GM21786 (cell line): ENCODE measurements at regions not wholly inside any gene's neighbourhood (a gene's known extent, or its start where the extent isn't known, plus 50 kb on each side); places are given as distances from the start of the nearest gene placed in this dataset.
"Not testable (repeated sequence)": the region's sequence is repeated elsewhere in the genome, so short reads cannot be mapped to it uniquely, and the experiment has no call there.

Source experiments
- ATAC-seq: cut with Tn5 transposase; IDR thresholded peaks from one replicate; pipeline ENCODE4 v1.9.1; 2021; ENCODE audit not compliant: unreplicated experiment

DNA sequence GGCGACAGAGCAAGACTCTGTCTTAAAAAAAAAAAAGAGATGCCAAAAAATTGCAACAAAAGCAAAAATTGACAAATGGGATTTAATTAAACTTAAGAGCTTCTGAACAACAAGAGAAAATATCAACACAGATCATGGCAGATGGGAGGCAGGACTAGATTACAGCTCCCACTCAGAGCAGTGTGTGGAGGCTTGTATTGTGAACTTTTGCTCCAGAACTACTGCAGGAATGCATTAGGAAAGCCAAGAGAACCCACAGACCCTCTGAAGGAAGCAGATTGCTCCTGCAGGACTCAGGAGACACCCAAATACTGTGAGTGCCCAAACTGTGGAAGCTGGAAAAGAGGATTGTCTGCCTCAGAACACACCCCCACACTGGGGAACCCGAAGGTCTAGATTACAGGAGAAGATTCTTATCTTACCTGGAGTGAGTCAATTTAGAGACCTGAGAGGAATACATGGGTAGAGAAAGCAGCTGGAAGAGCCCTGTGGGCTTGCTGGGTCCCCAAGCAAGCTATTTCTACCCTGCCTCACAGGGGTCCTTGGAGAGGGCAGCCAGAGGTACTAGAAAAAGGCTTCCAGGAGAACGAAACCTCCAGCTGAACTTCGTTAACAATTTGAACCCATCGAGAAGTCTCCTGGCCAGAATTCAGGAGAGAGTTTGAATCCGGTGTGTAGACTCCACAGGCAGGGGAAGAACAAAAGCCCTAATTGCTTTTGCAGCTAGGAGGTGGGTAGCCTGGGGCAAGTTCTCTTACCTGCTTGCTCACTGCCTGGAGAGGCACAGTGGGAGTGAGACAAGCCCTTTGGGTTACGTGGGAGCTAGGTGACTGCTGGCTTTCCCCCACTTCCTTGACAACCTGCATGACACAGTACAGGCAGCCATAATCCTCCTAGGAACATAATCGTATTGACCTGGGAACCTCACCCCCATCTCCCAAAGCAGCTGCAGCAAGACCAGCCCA lies 593.4 kb upstream of the RGMB start:
- ATAC-seq, result no peak

DNA sequence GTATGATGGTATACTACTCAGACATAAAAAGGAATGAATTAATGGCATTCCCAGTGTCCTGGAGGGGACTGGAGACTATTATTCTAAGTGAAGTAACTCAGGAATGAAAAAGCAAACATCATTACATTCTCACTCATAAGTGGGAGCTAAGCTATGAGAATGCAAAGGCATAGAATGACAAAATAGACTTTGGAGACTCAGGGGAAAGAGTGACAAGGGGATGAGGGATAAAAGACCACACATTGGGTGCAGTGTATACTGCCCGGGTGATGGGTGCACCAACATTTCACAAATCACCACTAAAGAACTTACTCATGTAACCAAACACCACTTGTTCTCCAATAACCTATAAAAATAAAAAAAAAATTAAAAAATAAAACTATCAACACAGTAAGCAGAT lies 587.3 kb upstream of the RGMB start:
- ATAC-seq, result no peak

DNA sequence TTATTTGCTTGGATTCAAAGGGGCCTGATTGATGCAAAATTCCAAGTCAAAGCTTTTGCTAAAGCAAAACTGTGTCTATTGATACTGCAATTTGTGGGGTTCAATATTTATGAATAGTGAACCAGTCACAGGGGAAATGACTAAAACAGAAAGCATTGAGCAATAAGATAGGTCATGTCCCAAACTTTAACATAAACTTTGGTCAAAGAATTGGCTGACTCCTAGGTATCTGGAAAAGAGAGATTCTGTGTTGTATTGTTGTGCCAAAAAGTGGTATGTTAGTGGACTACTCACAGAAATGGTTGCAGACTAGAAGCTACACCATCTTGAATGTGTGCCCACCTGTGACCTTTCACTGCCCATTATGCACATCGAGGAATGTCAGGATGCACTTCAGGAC lies 585.5 kb upstream of the RGMB start:
- ATAC-seq, result no peak

DNA sequence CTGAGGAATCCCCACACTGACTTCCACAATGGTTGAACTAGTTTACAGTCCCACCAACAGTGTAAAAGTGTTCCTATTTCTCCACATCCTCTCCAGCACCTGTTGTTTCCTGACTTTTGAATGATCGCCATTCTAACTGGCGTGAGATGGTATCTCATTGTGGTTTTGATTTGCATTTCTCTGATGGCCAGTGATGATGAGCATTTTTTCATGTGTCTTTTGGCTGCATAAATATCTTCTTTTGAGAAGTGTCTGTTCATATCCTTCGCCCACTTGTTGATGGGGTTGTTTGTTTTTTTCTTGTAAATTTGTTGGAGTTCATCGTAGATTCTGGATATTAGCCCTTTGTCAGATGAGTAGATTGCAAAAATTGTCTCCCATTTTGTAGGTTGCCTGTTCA lies 583.1 kb upstream of the RGMB start:
- not testable (repeated sequence) for ATAC-seq

DNA sequence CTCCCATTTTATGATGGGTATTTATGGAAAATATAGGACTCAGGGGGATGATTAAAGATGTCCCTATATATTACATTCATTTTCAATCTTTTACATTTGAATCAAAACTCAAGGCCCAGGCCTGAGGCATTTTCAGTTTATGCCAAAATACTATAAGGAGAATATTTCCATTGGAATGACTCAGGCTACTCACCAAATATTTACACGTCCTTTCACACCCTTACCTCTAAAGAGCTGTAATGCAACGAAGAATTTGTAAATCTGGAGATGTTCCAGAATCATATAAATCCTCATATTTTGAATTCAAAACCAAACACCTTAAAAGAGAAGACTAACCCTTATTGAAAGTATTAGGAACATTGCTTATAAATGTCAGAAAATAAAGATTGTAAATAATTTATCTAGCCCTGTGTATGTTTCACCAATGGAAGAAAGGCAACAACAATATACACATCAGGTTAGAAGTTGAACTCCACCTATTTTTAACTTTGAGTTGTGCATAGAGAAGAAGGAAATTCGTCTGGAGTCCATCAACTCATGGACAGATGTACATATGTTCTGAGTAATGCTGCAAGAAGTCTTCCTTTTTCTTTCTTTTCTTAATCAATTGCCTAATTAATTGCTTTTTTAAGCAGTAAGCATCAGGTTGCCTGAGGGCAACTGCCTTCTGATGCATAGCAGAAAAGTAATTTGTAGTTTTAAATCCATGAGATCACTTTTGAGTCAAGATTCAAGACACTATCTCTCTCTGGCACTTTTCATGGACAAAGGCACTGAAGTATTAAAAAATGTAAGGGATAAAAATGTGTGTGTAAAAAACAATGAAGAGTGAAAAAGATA lies 579.3 kb upstream of the RGMB start:
- ATAC-seq, result no peak

DNA sequence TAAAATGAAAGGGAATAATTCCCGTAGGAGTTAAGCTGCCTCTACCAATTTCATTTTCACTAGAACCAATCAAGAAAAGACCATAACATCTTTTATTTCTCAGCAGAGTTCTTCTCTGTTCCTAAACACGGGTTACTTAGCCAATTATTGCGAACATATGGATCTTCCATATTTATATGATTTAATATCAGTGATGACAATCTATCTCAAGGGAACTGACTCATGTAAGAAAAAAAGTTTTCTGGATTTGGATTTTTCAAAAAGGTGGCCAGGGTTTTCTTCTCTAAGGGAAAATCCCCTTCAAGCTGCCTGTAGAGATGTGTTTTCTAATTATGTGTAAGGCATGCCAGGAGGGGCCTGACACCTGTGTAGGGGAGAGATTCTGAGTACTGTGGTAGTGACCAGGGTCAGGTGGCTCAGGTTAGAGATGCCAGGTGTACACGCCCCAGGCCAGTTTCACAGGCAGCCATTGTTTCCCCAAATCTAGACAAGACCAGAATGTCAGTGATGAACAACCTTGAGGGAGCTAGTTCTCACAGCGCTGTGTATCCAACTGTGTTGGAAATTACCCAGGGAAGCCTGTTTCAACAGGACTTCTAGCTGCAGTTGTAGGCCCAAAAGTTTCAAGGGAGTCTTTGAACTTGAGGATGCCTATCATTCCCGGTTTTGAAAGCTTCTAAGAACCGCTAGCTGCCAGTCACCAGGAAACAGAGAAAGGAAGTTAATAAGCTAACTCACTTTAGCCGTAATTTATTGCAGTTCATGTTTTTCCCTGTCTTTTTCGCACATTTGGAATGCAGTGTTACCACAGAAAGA lies 572.5 kb upstream of the RGMB start:
- ATAC-seq, result no peak

DNA sequence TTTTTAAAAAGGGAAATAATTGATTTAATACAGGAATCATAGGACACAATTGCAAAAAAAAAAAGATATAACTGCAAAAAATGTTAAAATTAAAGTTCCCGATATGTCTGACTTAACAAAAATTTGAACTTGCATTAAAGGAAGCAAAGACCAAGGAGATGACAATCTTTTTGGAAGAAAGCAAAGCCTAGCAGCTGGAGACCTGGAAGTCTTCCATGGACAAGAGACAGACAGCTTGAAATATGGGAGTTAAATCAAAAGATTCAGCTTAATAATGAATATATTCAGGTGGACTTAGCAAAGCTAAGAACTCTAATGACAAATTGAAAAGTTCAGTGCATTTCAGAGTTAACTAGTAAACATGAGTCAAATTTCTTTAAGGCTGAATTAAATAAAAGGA lies 568.7 kb upstream of the RGMB start:
- no peak for ATAC-seq

DNA sequence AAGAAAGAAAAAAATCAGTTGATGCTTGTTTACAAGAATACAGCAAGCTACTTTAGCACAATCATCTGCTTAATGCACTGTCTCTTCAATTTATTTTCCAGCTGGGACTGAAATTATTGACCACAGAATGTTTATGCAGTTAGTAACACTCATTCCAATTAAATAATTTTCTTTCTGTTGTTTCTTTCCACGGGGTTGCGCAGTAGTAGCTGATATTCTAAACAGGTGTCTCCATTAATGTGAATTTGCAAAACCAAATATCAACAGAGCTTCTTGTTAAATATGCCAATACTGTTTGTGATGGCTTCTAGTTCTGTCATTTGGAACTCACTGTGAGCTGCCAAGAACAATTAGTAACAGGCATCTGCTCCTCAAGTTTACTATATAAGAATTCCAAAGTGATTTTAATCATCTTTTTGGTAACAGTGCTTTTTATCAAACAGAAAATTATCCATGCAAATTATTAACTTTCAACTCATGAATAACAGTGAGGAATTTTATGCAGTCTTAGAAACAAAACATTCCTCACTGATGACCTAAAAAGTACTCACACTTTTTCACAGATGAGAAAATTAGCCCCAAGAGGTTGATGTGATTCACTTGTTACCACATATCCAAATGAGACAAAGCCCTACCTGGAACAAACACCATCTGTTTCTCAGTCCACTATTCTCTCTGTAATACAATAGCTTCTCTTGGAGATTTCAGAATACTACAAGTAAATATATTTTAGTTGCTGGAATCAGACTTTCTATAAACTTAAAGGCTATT lies 567.6 kb upstream of the RGMB start:
- no peak for ATAC-seq

DNA sequence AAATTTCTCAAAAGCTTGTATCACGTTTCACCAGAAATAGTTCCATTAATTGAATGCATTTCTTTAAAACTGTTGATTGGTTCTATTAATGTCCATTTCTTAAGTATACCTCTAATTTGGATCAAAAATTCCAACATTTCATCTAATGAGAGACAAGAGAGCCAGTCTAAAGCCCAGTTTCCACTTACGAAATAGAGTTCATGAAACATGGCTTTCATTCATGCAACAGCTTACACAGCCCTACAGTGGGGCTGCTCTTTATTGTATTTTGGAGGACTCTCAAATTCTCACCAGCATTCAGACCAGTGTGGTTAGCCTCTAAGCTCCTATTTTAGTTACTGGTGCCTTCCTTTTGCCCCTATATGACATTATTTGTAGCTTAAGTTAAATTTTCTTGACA lies 566.9 kb upstream of the RGMB start:
- no peak for ATAC-seq

DNA sequence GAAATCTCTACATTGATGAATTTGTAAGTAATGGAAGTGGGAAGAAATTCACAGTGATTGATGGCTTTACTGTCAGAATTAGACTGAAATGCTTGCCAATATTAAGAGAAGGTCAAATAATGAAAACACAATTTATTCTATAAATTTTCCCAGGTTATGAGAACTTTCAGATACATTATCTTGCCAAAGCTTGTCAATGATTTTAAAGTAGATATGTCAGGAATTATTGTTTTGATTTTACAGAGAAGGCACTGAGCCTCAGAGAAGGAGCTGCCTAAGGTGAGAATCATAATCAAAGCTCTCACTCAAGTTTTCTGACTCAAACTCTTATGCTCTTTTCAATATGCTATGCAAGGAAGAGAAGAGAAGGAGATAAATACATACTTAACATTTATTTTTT lies 564.0 kb upstream of the RGMB start:
- no peak for ATAC-seq

DNA sequence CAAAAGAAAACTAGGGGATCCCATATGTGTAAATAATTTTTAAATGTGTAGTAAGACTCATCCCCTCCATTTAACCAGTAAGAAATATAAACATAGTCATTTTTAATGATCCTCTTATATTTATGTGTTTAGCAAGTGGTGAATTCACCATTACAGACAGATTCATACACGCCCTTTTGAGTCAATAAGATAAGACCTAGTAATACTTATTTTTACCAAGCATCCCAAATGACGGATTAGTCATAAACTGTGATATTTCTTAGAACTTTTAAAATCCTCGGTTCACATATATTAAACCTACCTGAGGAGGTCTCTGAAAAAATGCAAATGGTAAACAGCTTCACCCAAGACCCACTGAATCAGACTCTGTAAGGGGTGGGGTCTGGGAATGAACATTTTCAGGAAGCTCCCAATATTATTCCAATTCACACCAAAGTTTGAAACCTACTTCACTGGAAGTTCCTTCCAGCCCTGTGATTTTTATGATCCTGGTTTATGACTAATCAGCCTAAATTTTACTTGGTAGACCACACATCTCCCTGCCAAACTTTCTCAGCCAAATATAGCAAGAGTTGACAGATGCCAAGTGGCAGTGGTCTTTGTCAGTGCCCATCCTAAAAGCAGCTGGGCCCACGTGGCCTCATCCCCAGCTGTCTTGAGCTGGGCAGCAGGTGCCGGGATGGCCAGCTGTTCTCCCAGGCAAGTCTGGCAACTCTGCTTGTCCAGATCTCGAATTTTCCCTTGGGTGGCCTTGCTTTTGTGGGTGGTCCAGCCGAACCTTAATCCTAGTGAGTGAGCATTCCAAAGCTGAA lies 559.0 kb upstream of the RGMB start:
- ATAC-seq, result no peak

DNA sequence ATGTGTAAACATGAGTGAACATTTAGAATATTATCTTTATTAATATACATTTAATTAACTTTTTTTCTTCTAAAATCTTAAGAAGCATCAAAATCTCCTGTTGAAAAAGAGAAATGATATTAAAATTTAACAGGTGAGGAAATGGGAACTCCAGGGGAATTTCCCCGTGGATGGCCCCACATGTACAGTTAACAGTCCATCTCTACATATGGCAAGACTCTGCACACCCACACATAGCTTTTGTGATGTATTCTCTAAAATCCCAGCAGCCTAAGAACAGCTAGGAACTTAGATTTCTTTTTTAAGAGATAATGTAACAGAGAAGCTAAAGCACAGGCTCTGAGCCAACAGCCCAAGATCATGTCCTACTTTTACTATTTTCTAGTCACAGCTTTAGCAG lies 556.3 kb upstream of the RGMB start:
- ATAC-seq, result no peak

DNA sequence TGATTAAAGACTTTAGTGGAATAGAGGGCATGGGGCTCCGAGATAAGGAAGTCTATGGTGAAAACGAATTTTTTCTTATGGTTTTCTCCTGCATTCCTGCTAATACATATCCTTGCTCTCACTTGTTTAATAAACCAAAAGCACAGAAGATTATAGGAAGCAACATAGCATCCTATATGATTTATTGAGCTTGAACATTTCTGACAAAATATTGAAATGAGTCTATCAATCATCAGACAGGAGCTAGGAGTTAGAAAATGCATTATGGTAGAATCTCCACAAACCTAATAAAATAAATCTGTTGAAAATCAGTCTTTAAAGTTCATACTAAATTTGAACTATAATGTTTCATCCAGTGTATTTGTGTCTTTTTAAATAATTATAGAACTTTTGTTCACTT lies 554.6 kb upstream of the RGMB start:
- no peak for ATAC-seq

DNA sequence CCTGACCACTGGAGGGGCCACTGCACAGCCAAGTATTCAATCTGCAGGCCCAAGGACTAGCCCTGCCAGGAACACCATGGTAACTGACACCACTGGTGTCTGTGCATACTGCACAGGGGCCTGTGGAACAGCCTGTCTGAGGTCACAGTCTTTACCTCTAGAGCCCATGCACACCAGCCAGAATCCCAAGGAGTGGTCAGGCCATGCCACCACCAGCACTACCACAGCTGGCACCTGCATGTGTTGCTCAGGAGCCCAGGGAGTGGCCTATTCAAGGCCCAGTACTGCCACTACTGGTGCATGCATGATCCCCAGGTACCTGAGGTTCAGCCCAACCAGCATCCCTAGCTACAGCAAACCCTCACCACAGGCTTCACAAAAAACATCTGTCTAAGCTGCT lies 546.0 kb upstream of the RGMB start:
- no peak for ATAC-seq

DNA sequence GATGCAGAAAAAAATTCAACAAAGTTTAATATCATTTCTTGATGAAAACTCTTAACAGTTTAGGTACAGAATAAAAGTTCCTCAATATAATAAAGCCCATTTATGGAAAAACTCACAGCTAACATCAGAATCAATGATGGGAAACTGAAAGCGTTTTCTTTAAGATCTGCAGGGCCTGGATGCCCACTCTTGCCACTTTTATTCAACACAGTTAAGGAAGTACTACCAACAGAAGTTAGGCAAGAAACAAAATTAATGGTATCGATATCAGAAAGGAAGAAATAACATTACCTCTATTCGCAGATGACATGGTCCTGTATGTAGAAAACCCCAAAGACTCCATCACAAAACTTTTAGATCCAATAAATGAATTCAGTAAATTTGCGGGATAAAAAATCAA lies 542.4 kb upstream of the RGMB start:
- no peak for ATAC-seq

DNA sequence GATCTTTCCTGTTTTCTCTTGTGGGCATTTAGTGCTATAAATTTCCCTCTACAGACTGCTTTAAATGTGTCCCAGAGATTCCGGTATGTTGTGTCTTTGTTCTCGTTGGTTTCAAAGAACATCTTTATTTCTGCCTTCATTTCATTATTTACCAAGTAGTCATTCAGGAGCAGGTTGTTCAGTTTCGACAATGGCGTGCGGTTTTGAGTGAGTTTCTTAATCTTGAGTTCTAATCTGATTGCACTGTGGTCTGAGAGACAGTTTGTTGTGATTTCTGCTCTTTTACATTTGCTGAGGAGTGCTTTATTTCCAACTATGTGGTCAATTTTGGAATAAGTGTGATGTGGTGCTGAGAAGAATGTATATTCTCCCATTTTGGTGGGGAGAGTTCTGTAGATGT lies 535.7 kb upstream of the RGMB start:
- ATAC-seq, result not testable (repeated sequence)

DNA sequence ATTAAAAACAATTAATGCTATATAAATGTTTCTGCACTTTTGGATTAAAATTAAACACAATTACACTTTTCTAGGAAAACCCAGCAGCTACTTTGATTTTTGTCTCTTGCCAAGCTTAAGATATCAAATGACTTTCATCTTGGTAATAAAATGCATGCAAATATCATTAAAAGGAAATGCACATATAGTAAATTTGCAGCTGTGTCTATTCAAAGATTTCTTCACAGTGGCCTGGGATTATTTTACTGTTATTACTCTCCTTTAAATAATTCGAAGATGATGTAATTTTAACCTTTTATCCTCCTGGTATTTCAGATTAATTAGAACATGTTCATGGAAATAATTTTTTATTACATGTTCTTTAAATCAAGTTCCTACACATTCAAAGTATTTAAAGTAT lies 529.5 kb upstream of the RGMB start:
- no peak for ATAC-seq

DNA sequence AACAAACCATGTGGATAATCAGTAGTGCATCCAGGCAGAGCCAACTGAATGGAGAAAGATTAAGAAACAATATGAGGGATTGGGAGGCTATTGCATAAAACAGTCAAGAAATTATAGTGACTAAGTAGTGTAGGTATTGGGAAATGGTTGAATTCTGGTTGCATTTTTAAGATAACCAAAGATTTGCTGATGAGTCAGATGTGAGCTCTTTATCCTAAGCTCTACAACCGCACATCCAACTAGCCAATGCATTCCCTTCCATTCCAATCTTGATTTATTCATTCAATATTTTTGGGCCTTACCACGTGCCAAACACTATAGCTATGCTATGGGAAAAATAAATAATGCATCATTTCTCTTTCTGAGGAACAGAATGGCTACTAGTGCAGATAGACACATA lies 524.5 kb upstream of the RGMB start:
- ATAC-seq, result no peak

DNA sequence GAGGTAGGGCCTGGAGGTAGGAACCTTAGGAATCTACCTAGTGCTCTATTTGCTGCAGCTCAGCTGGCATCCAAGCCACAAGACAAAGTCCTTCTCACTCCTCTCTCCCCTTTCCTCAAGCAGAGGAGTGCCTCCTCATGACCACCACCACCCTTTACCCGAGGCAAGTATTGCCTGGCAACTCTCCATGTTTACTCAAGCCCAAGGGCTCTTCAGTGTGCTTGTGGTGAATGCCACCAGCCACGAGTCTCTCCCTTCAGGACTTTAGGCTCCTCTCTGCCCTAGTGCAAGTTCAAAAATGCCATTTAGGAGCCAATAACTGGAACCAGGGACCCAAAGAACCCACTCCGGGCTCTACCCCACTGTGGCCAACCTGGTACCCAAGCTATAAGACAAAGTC lies 514.5 kb upstream of the RGMB start:
- no peak for ATAC-seq

DNA sequence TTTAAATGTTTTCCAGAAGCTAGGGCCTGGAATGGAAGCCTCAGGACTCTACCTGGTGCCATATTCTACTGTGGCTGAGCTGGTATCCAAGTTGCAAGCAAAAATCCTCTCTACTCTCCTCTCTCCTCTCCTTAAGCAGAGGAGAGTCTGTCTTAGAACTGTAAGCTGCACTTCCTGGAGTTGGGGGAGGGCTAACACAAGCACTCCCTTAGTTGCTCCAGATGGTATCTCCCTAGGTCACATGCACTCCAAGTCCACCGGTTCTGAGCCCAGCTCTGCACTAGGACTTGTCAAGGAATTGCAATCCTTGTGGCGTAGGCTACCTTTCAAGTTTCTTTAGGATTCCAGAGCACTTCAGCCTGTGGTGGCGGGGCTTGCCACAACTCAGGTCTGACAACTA lies 513.9 kb upstream of the RGMB start:
- ATAC-seq, result no peak
